ENCODE measurements at regions not wholly inside any gene's neighbourhood (a gene's known extent, or its start where the extent isn't known, plus 50 kb on each side); places are given as distances from the start of the nearest gene placed in this dataset.
A peak's percentile ranks its signal among the peaks of the same experiment; 100 is the strongest.

DNA sequence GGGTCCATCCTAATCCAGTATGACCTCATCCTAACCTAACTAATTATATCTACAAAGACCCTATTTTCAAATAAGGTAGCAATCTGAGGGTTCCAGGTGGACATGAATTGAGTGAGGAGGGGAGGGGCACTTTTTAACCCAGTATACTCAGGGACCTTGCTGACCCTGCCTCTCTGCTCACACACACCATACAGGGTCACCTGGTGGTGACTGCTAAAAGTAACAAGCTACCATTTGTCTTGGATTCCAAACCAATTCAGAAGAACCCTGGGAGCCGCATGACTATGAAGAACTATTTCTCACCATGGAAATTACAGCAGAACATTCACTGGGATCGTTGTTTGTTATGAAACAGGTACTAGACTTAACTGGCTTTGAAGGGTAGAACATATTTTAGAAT lies 151.9 kb downstream of the LACC1 start:
- Mint-ChIP-seq H3K9me3 (peaks cover 0 to 3% of the 10 kb centered on the region in 2 donors), H3K36me3 (peaks cover 0 to 7% of the 10 kb centered on the region in 2 donors), H3K27ac (no peak overlapping the region)
- no peak for DNase-seq (ENCODE audit: low spot score in 2 of 2)
- ATAC-seq, result no peak

GRCh38 chr13:44032802-44033201 lies 153.1 kb downstream of the LACC1 start:
- no peak for ATAC-seq
- H3K27ac Mint-ChIP-seq, result no peak overlapping the region
- no peak for DNase-seq (ENCODE audit: low spot score in 2 of 2)
- peaks cover 0 to 3% of the 10 kb centered on the region in 2 donors for H3K9me3 Mint-ChIP-seq
- H3K36me3 Mint-ChIP-seq, result peaks cover 0 to 7% of the 10 kb centered on the region in 2 donors

GRCh38 chr13:44035400-44035799 lies 155.7 kb downstream of the LACC1 start:
- Mint-ChIP-seq H3K36me3 (peaks cover 0 to 7% of the 10 kb centered on the region in 2 donors), H3K9me3 (peaks cover 0 to 3% of the 10 kb centered on the region in 2 donors), H3K27ac (no peak overlapping the region)
- DNase-seq (ENCODE audit: low spot score in 2 of 2), result no peak
- ATAC-seq, result no peak

DNA sequence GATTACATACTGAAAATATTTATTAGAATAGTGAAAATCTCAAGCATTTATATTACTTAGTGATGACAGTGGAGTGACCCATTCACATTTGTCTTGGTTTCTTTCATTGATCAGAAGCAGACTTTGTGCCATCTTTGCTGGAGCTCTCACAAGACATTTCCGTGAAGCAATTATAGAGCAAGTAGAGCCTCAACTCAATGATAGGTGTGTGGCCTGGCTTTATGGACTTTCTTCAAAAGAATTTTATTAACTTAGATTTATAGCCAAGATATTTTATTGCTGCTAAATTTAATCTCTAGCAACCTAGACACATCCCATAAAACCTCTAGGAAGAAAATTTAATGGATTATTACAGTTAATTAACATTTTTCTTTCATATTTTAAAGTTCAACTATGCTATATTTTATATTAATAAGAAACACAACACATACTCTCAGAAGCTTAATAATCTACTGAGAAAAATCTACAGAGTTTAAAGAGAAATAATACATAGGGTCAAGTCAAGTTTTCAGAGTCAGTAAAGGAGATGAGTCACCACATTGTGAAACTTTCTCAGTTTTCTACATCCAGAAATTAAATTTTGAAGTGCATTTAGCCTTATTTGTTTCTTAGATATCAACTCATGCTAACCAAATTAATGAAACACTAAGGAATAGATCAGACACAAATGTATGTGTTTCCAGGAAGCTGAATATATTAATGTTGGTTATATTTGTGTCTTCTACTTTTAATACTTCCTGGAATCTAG lies 160.5 kb downstream of the LACC1 start:
- ATAC-seq (no peak), DNase-seq (ENCODE audit: low spot score in 2 of 2) (no peak)
- Mint-ChIP-seq H3K36me3 (peaks cover 0 to 6% of the 10 kb centered on the region in 2 donors), H3K27ac (no peak overlapping the region), H3K9me3 (peaks cover 0 to 2% of the 10 kb centered on the region in 2 donors)

GRCh38 chr13:44040818-44041100 lies 161.1 kb downstream of the LACC1 start:
- Mint-ChIP-seq H3K36me3 (peaks cover 0 to 1% of the 10 kb centered on the region in 2 donors), H3K9me3 (no peaks in the 10 kb centered on the region), H3K27ac (no peak overlapping the region)
- DNase-seq (ENCODE audit: low spot score in 2 of 2) (no peak), ATAC-seq (no peak)

DNA sequence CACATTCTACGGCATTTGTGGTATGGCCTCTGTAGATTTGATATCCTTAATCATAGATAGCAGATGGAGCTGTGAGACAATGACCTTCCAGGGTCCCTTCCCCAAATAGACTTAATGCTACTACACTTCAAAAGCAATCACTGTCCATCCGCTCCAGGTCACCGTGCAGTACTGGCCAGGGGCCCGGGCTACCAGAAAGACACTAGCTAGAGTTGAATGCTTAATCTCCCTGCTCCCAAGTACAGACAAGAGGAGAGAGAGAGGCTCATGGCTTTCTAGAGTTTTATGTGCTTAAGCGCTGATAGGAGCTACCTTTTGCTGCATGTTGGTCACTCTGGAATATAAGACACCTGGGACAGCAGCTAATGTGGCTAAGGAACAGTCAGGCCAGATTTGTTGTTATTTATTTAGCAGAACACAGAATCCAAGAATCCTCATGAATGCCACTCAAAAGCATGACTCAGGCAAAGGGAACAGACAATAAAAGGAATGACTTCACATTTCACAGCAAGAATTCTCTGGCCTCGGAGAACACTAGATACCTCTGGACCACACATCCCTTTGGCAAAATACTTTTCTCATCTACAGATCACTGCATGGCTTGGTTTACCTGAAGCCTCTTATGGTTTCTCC lies 165.0 kb downstream of the LACC1 start:
- Mint-ChIP-seq H3K36me3 (no peaks in the 10 kb centered on the region), H3K27ac (no peak overlapping the region), H3K9me3 (no peaks in the 10 kb centered on the region)
- ATAC-seq (no peak), DNase-seq (ENCODE audit: low spot score in 2 of 2) (no peak)

DNA sequence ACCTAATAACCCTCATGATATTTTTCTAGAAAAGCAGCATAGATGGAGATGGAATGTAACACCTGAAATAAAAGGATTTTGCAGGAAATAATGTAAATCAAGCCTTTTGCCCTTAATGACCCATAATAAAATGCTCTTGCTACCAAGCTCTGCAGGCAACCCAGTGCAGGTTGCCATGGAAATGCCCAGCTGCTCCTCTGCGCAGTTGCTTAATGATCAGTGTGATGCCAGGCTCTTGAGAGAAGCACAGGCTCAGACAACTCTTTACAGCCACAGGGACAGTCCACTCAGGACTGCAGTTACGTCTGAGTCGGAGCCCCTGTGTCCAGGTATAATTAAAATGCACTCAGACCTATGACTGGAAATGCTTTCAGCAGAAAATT lies 165.5 kb downstream of the LACC1 start:
- ATAC-seq (no peak), DNase-seq (ENCODE audit: low spot score in 2 of 2) (no peak)
- no peak overlapping the region for H3K27ac Mint-ChIP-seq
- H3K9me3 Mint-ChIP-seq, result no peaks in the 10 kb centered on the region
- H3K36me3 Mint-ChIP-seq, result no peaks in the 10 kb centered on the region

GRCh38 chr13:44046428-44046827 lies 166.7 kb downstream of the LACC1 start:
- Mint-ChIP-seq H3K27ac (no peak overlapping the region), H3K9me3 (no peaks in the 10 kb centered on the region), H3K36me3 (no peaks in the 10 kb centered on the region)
- ATAC-seq, result no peak
- no peak for DNase-seq (ENCODE audit: low spot score in 2 of 2)

- Mint-ChIP-seq H3K27ac (no peak overlapping the region), H3K9me3 (no peaks in the 10 kb centered on the region), H3K36me3 (no peaks in the 10 kb centered on the region)
- no peak for ATAC-seq
- DNase-seq (ENCODE audit: low spot score in 2 of 2), result no peak
Measured at GRCh38 chr13:44048326-44048725, 168.6 kb downstream of the LACC1 start.

GRCh38 chr13:44049081-44049945 lies 169.6 kb downstream of the LACC1 start:
- no peaks in the 10 kb centered on the region for H3K9me3 Mint-ChIP-seq
- no peaks in the 10 kb centered on the region for H3K36me3 Mint-ChIP-seq
- DNase-seq (ENCODE audit: low spot score in 2 of 2) (no peak), ATAC-seq (no peak)
- H3K27ac Mint-ChIP-seq, result no peak overlapping the region

- Mint-ChIP-seq H3K27ac (no peak overlapping the region), H3K36me3 (no peaks in the 10 kb centered on the region), H3K9me3 (no peaks in the 10 kb centered on the region)
- ATAC-seq (no peak), DNase-seq (ENCODE audit: low spot score in 2 of 2) (no peak)
Measured at GRCh38 chr13:44050450-44051063, 170.9 kb downstream of the LACC1 start.

- no peaks in the 10 kb centered on the region for H3K36me3 Mint-ChIP-seq
- ATAC-seq (no peak), DNase-seq (ENCODE audit: low spot score in 2 of 2) (no peak)
- no peaks in the 10 kb centered on the region for H3K9me3 Mint-ChIP-seq
- H3K27ac Mint-ChIP-seq, result no peak overlapping the region
Measured at GRCh38 chr13:44051405-44051804, 171.7 kb downstream of the LACC1 start.

DNA sequence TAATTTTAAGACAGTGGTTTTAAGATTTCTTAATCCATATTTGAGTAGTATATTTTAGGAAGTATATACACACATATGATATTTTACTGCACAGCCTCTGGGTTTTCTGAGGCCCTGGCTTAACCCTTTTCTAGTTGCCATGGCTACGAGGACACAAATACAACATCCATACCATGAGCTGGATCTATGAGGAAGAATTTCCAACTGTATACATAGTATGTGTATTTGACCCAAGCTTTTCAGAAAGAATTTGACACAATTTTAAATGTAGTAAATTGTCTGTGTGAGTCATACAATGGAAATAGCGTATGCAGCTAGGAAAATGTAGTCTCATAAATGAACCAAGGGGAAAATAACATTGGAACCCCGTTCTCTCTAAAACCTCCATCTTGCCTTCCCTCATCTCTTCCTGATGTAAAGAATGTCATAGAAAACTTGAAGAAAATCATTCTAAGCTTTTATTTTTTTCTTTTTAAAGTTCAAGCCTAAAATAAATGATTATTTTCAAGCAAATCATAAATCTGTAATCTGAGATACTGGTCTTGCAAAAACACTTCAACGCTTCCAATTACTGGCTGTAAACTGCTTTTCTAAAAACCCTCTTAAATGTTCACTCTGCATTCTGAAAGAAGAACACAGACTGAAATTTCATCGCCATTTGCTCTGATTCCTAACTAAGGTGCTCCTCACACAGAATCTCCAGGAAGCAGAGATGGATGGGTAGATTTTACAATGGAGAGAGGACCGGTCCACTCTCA lies 172.4 kb downstream of the LACC1 start:
- Mint-ChIP-seq H3K9me3 (no peaks in the 10 kb centered on the region), H3K36me3 (no peaks in the 10 kb centered on the region), H3K27ac (no peak overlapping the region)
- ATAC-seq (peak in 1 of 2 donors; percentile 72), DNase-seq (ENCODE audit: low spot score in 2 of 2) (no peak)

- no peak for DNase-seq (ENCODE audit: low spot score in 2 of 2)
- Mint-ChIP-seq H3K27ac (no peak overlapping the region), H3K9me3 (no peaks in the 10 kb centered on the region), H3K36me3 (no peaks in the 10 kb centered on the region)
- no peak for ATAC-seq
Measured at GRCh38 chr13:44052780-44053184, 173.1 kb downstream of the LACC1 start.

DNA sequence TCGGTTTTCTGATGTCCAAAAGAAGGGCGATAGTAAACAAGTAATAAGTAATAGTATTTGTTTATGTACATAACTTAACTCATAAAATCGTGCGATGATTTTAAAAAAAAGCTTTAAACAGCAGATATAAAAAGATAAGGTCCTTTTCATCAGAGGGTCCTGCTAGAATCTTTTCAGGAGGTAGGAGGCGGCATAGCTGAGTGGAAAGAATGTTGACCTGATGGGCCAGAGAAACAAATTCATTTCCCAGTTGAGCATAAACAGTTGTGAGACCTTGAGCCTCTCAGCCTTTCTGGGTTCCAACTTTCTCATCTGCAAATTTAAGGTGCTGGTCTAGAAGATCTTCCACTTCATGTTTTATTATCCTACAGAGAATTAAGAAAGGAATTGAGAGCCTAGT lies 173.5 kb downstream of the LACC1 start:
- no peak for DNase-seq (ENCODE audit: low spot score in 2 of 2)
- Mint-ChIP-seq H3K36me3 (no peaks in the 10 kb centered on the region), H3K27ac (no peak overlapping the region), H3K9me3 (no peaks in the 10 kb centered on the region)
- no peak for ATAC-seq

GRCh38 chr13:44054525-44054924 lies 174.8 kb downstream of the LACC1 start:
- Mint-ChIP-seq H3K36me3 (no peaks in the 10 kb centered on the region), H3K27ac (no peak overlapping the region), H3K9me3 (no peaks in the 10 kb centered on the region)
- DNase-seq (ENCODE audit: low spot score in 2 of 2) (no peak), ATAC-seq (no peak)
